ENCODE measurements at regions not wholly inside any gene's neighbourhood (a gene's known extent, or its start where the extent isn't known, plus 50 kb on each side); places are given as distances from the start of the nearest gene placed in this dataset.
"Not testable (repeated sequence)": the region's sequence is repeated elsewhere in the genome, so short reads cannot be mapped to it uniquely, and the experiment has no call there.

DNA sequence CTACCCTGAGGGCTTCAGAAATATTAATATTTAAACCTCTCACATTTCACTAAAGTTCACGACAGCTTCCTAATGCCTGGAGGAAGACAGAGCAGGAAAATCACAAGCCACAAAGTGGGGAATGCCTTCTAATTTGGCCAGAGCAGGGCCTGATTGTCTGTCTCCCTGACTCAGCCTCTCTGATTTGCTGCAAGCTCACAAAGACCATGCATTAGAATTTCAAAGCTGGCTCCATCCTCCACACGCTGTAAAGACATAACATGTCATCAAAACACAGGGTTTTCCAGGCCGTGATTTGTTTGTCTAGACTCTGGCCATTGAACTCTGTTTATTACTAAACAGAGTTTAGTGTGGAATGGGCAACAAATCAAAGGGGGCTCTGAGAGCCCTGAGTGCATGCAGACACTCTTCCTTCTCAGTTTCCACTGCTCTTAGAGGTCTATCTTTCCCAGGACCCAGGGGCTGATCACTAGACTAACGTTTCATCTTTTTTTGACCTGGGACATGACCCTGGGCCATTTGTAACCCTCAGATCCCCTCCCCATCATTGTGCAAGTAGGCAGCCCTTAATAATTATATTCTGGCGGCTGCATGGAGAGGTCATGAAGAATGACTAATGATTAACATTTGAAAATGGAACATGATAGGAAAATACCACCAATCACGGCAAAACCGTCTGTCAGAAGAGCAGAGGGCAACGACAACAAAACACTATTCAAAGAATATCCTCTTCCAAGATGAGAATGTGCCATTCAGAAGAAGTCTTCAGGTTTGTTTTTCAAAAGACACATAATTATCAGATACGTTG lies 140.2 kb downstream of the ENC1 start:
- peak; percentile 86 for DNase-seq (ENCODE audit: low read depth, low spot score)

DNA sequence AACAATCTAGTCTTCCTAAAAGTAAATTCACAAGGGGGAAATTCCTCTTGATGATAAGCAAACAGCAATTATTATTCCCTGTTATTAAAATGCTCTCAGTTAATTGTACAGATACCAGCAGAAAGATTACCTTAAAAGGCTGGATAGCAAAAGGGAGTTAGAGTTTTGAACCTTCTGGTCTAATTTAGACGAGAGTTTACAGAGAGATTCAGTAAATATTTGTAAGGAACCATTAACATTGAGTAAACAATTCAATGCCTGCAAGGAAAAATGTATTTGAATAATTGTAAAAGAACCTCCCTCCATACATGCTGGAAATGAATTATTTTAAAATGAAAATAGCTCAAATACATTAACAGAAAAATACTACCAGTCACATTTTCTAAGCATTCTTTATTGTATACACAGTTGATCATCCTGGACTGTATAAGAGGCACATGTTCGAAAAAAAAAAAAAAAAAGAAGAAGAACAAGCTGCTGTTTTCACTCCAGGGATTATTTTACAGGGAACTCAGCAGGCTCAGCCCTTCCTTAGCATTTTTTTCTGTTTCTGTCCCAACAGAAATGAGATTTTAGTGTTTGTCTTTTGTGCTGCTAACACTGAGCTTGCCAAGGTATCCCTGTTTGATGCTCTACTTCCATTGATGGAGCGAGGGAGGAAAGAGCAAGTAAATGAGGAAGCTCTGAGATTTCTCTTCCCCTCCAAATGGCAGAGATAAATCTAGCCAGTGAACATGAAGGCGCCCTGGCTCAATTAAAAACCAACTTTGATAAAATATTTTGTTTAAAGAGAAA lies 141.1 kb downstream of the ENC1 start:
- no peak for DNase-seq (ENCODE audit: low read depth, low spot score)

DNA sequence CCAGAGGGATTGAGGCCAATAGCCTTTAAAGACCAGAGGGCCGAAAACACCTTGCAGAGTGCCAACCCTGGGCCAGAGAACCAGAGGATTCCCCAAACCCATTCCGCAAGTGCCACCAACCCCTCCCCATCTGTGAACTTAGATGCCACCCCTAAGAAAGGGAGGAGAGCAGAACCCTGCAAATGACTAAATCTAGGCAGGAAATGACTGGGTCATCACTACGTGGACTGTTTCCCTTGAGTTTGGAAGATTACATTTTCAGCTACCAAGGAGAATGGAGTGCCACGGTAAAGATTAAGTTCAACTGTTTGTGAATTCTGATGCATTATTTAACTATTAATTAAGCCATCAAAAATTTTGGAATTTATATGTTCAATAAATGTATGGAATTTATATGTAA lies 142.8 kb downstream of the ENC1 start:
- no peak for DNase-seq (ENCODE audit: low read depth, low spot score)

DNA sequence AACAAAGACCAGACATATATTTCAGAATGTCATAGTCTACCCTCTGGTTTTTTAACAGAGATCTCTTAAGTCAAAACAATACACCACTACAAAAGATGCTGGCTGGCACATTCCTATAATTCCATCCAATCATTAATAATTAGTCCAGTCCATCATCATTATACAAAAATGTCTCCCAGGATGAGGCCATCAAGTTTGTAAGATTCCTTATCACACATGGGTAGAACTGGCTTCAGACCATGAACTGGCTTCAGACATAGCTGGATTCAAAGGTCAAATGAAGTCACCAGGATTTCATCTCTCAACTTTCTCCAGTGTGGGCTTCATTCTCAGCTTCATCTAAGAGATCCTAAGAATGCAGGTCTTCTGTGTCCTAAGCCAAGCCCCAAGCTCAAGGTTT lies 147.1 kb downstream of the ENC1 start:
- DNase-seq (ENCODE audit: low read depth, low spot score) = no peak

DNA sequence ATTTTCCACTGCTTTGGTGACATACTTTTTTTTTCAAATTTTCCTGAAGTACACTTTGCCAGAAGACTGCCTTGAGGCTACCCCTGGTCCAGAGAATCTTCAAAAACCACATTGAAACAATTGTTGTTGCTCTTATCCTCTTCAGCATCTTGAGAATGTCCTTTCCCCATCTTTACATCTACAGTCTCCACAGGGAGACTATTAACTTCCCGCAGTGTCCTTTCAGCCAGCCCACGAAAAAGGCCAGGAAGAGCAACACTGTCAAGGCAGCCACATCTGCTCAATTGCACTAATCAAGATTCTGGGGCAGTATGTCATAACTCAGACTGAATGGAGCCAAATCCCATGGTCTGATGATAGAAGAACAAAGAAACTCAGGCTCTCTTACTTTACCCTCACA lies 148.3 kb downstream of the ENC1 start:
- no peak for DNase-seq (ENCODE audit: low read depth, low spot score)

DNA sequence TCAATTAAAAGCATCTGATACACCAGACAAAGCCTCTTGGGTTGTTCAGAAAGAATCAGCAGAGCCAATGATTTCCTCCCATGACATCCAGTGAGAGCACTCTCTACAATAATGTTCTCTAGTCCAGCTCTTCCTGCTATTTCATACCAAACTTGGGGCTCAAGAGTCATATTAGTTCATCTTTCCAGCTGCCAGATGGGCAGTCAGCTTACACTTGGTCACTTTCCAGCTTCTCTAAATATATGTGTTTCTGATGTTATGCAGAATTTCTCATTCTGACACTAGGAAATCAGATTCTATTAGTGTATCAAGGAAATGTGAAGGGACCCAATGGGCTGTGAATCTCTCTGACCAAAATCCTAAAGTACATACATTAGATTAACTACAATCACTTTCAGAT lies 148.9 kb downstream of the ENC1 start:
- DNase-seq (ENCODE audit: low read depth, low spot score) = no peak

DNA sequence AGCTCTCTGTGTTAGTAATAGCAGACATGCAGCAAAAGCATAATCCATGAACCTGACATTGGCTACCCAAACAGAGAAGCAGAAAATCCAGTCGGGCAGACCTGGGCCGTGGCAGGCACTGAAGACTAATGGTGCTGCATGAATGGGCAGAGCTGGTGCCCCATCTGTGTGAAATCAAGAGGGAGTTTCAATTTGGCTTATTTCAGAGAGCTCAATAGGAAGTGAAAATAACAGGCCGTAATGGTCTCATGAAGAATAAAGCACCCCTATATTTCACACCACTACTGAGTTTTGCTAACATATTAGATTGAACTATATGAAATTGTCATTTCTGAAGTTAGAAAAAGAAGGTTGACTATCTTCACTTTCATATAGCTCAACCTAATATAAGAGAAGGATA lies 149.7 kb downstream of the ENC1 start:
- no peak for DNase-seq (ENCODE audit: low read depth, low spot score)

DNA sequence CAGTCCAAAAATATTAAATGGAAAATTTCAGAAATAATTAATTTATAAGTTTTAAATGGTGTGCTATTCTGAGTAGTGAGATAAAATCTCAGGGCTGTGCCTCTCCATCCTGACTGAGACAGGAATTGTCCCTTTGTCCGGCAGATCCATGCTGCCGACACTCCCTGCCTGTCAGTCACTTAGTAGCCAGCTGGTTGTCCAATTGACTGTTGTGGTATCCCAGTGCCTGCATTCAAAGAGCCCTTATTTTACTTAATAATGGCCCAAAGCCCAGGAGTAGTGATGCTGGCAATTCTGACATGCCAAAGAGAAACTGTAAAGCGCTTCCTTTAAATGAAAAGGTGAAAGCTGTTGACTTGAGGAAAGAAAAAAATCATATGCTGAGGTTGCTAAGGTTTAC lies 157.5 kb downstream of the ENC1 start:
- DNase-seq (ENCODE audit: low read depth, low spot score) = peak; percentile 41

DNA sequence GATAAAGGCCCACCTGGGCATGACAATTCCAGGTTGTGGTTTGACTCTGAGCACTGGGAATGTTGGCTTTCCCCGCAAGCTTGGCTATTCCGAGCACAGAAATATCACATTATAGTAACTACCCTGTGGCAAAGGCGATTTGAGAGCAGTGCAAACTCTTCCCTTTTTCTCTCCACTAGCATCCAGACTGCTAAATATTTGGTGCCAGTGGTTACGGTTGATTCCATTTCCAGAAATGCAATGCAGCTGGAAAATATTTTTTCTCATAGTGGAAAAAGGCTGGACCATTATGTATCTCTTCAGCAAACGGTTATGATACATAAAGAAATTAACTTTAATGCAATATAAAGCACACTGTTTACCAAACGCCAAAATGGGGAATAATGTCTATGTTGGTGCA lies 158.0 kb downstream of the ENC1 start:
- DNase-seq (ENCODE audit: low read depth, low spot score) = no peak

DNA sequence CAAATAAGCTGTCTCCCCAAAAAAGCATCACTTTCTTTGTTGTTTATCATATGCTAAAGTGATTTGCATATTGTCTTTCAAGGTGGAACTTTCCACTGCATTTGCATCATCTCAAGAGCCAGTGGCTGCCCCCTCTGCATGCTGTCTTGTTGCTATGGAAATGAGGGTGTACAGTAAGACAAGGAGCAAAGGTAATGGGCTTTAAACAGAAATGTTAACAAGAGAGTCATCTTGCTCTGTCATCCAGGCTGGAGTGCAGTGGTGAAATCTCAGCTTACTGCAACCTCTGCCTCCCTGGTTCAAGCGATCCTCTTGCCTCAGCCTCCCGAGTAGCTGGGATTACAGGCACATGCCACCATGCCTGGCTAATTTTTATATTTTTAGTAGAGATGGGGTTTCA lies 159.2 kb downstream of the ENC1 start:
- not testable (repeated sequence) for DNase-seq (ENCODE audit: low read depth, low spot score)

DNA sequence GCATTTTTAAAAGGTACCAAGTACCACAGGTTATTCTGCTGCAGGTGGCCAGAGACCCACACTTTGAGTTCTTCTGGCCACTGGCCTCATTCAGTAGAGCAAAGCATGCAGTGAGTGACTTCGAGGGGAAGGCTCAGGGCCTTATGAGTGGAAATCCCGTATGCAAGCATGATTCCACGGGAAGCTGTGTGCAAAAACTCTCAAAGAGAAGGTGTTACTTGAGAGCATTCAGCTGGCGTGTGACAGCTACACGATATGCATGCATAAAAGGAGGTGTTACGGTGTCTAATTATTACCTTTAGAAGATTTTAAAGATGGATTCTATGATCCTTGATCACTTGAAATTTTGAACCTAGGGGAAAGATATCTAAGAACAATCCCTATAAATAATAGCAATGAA lies 160.3 kb downstream of the ENC1 start:
- DNase-seq (ENCODE audit: low read depth, low spot score) = no peak

DNA sequence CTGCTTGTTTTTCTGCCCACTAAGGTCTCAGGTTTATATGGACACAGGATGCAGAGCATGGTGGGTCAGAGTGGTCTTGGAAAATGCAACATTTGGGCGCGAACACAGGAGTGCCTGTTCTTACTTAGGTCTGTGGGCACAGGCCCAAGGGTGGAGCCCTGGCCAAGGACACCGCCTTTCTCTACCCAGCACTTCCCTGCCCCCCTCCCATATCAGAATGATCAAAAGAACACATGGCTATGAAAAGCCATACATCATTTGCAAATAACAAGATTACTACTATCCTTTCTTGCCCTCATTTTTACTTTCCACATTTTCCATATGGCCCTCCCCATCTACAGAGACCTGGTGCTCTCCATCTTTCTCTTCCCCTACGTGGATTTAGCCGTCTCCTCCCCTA lies 162.2 kb downstream of the ENC1 start:
- DNase-seq (ENCODE audit: low read depth, low spot score) = no peak

DNA sequence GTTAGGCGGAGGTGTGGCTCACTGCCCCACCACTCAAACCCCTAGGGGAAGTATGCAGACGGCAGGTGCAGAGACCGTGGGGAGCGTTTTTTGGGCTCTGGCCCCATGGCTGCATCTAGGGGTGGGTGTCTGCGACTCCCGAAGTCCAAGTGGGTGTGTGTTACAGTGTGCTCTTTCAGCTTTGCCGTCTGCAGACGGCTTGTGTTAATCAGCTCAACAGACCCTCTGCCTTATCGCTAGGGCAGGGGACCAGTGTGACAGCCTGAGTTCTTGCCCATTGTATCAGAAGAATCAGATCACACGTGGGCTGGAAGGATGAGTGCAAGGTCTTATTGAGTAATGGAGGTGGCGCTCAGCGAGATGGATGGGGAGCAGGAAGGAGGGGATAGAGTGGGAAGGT lies 162.8 kb downstream of the ENC1 start:
- DNase-seq (ENCODE audit: low read depth, low spot score) = no peak

DNA sequence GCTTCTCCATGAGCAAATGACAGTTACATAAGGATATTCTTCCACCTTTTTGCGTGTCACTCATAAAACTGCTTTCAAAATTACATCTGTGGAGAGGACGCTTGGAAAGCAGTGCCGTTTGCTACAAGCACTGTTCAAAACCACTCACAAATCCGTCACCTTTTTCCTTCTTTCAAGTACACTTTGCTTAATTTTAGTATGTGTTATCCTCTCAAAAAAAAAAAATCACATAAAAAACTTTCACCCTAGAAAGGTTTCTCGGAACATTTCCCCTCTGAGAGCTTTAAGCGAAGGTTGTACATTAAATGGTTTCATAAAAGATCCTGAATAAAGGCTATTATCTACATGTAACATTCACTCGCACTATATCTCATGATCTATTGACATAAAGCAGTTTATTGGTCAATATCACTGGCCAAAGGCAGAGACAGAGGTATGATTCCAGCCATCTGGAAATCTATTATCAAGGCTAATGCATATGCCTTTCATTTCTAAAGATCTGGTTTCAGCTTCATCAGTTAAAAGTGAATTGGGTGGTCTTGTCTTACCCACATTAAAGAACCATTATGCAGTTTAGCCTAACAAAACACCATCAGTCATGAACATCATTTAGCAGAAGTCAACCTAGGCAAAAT lies 163.6 kb downstream of the ENC1 start:
- no peak for DNase-seq (ENCODE audit: low read depth, low spot score)

DNA sequence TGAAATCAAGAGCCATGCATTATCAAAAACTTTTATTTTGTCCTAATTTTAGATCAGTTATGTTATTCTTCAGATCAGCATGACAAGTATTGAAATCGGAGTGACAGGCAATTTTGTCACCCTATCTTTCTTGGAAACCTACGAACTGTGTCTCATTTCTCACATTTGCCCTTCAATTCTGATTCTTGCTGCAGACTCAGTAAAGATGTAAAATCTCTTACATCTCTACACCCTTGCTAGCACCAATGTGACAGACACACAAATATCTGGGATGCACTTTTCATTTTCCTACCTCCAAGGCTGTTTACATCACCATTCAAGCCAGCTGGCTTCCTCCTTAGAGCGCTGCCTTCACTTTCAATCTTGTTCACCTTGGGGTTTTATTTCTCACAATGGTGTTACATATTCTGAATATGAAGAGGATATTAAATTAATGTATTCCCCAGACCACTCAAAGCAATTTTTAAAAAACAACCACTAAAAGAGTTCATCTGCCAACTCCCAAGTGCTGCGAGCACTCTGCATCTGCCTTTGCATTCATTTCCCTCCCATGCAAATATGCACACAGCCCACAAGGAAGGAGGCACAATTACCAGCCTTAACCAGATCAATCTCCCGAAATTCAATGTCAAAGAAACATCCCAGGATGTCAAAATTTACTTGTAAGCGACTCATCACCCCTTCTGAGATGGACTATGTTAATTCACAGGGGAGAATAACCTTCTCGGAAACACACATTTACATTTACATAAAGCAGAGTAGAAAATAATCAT lies 164.3 kb downstream of the ENC1 start:
- no peak for DNase-seq (ENCODE audit: low read depth, low spot score)

DNA sequence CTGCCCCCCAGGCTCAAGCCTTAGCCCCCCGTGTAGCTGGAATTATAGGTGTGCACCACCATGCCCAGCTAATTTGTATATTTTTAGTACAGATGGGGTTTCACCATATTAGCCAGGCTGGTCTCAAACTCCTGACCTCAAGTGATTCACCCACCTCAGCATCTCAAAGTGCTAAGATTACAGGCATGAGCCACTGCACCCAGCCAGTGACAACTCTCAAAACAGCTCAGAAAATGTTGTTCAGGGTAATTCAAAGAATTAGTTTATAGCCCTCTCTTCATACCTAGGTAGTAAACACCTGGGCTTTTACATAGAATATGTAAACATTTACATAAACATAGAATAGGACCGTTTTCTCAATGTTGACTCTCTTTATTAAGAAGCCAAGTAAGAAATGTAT lies 168.7 kb downstream of the ENC1 start:
- no peak for DNase-seq (ENCODE audit: low read depth, low spot score)

DNA sequence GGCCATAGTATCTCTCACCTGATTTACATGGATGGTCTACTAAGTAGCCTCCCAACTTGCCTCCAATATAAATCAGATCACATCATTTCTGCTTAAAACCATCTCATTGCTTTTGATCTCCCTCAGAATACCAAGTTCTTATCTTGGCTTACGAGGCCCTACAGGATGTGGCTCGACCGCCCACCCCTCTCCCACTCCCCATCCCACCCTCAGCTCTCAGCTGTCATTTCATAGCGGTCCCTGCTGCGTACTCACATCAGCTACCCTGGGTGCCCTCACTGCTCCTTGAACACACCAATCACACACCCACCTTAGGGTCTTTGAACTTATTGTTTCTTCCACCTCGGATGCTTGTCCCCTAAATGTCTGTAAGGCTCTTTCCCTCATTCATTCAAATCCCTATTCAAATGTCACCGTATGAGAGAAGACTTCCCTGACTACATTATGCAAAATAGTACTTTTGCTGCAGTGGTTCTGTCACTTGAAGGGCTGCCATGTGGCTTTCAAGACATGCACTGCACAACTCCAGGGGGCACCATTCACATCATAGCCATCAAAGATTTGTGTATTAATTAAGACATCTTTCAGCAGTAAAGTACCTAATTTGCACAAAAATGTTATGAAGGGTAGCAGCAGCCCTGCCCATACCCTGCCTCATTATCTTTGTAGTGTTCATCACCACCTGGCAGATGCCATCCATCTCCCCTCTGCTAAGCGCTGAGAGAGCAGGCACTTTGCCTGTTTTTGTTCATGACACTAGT lies 171.1 kb downstream of the ENC1 start:
- DNase-seq (ENCODE audit: low read depth, low spot score) = no peak

DNA sequence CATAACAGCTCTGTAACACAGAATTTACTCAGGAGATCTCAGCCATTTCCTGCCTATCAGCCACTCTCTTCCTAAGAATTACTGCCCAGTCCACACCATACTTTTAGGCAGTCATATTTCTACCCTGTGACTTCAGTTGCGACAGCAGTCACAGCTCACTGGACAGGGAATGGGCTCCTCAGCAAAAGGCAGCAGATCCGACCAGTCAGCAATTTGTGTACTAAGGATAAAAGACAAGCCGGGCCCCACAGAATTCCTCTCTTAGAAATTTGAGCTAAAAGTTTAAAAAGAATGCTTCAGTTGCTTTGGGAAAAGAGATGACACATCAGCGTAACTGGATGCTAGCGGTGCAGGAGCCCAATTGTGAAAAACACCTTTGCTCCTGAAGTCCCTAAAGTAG lies 172.1 kb downstream of the ENC1 start:
- DNase-seq (ENCODE audit: low read depth, low spot score) = no peak

DNA sequence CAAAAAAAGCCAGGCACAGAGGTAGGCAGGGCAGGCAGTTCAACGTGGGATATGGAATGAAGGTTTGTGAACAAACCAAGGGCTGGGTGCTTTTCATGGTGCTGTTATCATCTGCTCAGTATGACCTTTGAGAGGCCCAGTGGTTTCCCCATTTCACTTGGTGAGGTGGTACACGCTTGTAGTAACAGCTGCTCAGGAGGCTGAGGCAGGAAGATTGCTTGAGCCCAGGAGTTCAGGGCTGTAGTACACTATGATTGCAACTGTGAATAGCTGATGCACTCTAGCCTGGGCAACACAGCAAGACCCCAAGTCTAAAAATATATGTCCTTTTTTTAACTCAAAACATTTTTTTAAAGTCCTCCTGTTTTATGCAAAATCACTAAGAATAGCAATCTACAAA lies 174.8 kb downstream of the ENC1 start:
- no peak for DNase-seq (ENCODE audit: low read depth, low spot score)

DNA sequence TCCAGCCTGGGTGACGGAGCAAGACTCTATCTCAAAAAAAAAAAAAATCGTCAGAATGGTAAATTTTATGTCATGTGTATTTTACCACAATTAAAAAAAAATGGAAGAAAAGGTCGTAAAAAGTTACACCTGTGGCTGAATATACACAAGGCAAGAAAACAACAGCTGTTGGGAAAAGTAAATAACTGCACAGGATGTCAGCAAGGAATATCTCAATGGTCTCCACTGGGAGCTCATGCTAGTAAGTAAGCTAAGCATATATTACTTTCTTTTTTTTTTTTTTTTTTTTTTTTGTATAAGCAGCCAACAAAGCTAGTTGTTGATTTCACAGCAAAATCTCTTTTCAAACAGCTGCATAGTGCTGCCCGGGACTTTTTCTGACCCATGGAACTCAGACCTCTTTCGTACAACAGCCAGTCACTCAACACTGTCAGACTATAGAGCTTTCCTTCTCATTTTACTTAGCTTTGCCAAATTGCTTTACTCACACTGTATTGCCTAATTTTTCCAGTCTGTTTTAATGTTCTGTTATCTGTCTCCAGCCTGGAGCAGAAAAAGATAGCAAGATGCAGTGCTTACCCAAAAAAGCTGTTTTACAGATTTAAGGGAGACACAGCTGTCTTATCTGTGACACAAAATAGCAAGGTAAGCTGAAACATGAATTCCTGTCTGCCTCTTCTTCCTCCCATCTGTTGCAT lies 175.9 kb downstream of the ENC1 start:
- no peak for DNase-seq (ENCODE audit: low read depth, low spot score)

DNA sequence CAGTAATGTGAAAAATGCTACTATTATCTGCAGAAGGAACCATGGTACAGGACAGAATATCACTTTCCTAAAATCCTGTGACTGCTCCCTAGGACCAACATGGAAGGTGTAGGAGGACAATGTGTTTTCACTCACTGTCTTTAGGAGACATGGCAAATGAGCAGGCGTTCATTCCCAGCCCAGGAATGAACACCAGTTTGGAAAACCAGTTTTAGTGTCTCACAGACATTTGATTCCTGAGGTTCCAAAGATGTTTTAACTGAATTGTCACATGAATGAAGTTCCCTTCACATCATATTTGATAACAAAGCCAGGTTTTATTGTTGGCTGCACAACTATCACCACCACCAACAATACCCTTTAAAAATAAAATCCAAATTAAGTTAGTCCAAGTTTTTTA lies 178.2 kb downstream of the ENC1 start:
- DNase-seq (ENCODE audit: low read depth, low spot score) = no peak

Data from ELF-1 (cell line).